GM23338 (cell line): ENCODE measurements at regions not wholly inside any gene's neighbourhood (a gene's known extent, or its start where the extent isn't known, plus 50 kb on each side); places are given as distances from the start of the nearest gene placed in this dataset.
A peak's percentile ranks its signal among the peaks of the same experiment; 100 is the strongest.

ENCODE experiments used
- ATAC-seq: fragments of 200-7000 bp; cut with Tn5 transposase; 3 replicates; pipeline ENCODE4 v1.9.1; 2020
- DNase-seq: peaks from one replicate; pipeline ENCODE4 v3.0.0-alpha.2; 2015; ENCODE audit warnings: low spot score
- H2AFZ ChIP-seq: fragments of 200-600 bp; sonication (generic); 2 replicates; pipeline ENCODE4 v1.8.0; 2016; ENCODE audit warnings: antibody characterized with exemption, mild to moderate bottlenecking, moderate library complexity
- H3F3A ChIP-seq: fragments of 200-600 bp; sonication (generic); replicated peaks from 2 replicates; pipeline ENCODE4 v1.8.0; 2017; ENCODE audit warnings: antibody characterized with exemption, mixed run types, low read depth
- H3K27ac ChIP-seq: fragments of 200-600 bp; sonication (generic); 2 replicates; pipeline ENCODE4 v1.6.1; 2016; ENCODE audit warnings: low read depth
- H3K27me3 ChIP-seq: fragments of 200-600 bp; sonication (generic); 2 replicates; pipeline ENCODE4 v1.8.0; 2016; ENCODE audit warnings: mild to moderate bottlenecking, mixed run types, moderate library complexity; ENCODE audit not compliant: insufficient read depth
- H3K36me3 ChIP-seq: fragments of 200-600 bp; sonication (generic); 2 replicates; pipeline ENCODE4 v1.8.0; 2016; ENCODE audit warnings: mild to moderate bottlenecking; ENCODE audit not compliant: insufficient read depth
- H3K4me1 ChIP-seq: fragments of 200-600 bp; sonication (generic); 2 replicates; pipeline ENCODE4 v1.8.0; 2016; ENCODE audit warnings: mild to moderate bottlenecking, moderate library complexity; ENCODE audit not compliant: insufficient read depth
- H3K4me2 ChIP-seq: fragments of 200-600 bp; sonication (generic); 2 replicates; pipeline ENCODE4 v1.7.1; 2017; ENCODE audit warnings: mixed run types
- H3K4me3 ChIP-seq: fragments of 200-600 bp; sonication (generic); 2 replicates; pipeline ENCODE4 v1.6.1; 2016; ENCODE audit warnings: mixed run types
- H3K79me2 ChIP-seq: fragments of 200-600 bp; sonication (generic); replicated peaks from 2 replicates; pipeline ENCODE4 v1.8.0; 2017; ENCODE audit warnings: mild to moderate bottlenecking; ENCODE audit not compliant: insufficient read depth
- H3K9me2 ChIP-seq: fragments of 200-600 bp; sonication (generic); 2 replicates; pipeline ENCODE4 v1.8.0; 2017; ENCODE audit not compliant: insufficient read depth
- H4K20me1 ChIP-seq: fragments of 200-600 bp; sonication (generic); replicated peaks from 2 replicates; pipeline ENCODE4 v1.8.0; 2017; ENCODE audit warnings: mild to moderate bottlenecking; ENCODE audit not compliant: insufficient read depth
- H3K27ac Mint-ChIP-seq: 2 replicates; pipeline ENCODE4 v1.8.0; 2020; ENCODE audit warnings: inconsistent platforms, mild to moderate bottlenecking, moderate library complexity, mixed read lengths
- H3K27me3 Mint-ChIP-seq: 3 replicates; pipeline ENCODE4 v1.8.0; 2022; ENCODE audit warnings: low read depth, mild to moderate bottlenecking, moderate library complexity, mixed read lengths, inconsistent platforms; ENCODE audit not compliant: insufficient read depth, poor library complexity
- H3K36me3 Mint-ChIP-seq: 3 replicates; pipeline ENCODE4 v1.8.0; 2021; ENCODE audit warnings: low read depth, mild to moderate bottlenecking, inconsistent platforms, moderate library complexity, mixed read lengths
- H3K4me1 Mint-ChIP-seq: 3 replicates; pipeline ENCODE4 v1.8.0; 2020; ENCODE audit warnings: mild to moderate bottlenecking, inconsistent platforms, mixed read lengths
- H3K4me3 Mint-ChIP-seq: 3 replicates; pipeline ENCODE4 v1.8.0; 2021; ENCODE audit warnings: moderate library complexity, mild to moderate bottlenecking, inconsistent platforms, mixed read lengths
- H3K9me3 Mint-ChIP-seq: 3 replicates; pipeline ENCODE4 v1.8.0; 2020; ENCODE audit warnings: moderate library complexity, mild to moderate bottlenecking, inconsistent platforms, mixed read lengths
- STAT1 ChIP-seq: IDR thresholded peaks from one replicate; pipeline ENCODE4 v1.6.1; 2016; ENCODE audit warnings: antibody characterized with exemption; ENCODE audit not compliant: unreplicated experiment
- TF ChIP-seq, protein P1 (sequence below): fragments of 250-450 bp; sonication (Bioruptor Pico); IDR thresholded peaks from 2 replicates; pipeline ENCODE4 v1.5.0; 2020; ENCODE audit warnings: mild to moderate bottlenecking, moderate library complexity
- TF ChIP-seq, protein P2 (sequence below), 2 experiments: fragments of 200-600 bp in 1 of 2; sonication (generic) in 1 of 2; conservative IDR thresholded peaks; 2 replicates each; pipeline versions ENCODE4 v1.5.1 to v1.6.1; 2016 to 2017; ENCODE audit warnings: antibody characterized with exemption in 2 of 2, low read depth in 2 of 2, mild to moderate bottlenecking in 2 of 2, moderate library complexity in 1 of 2

DNA sequence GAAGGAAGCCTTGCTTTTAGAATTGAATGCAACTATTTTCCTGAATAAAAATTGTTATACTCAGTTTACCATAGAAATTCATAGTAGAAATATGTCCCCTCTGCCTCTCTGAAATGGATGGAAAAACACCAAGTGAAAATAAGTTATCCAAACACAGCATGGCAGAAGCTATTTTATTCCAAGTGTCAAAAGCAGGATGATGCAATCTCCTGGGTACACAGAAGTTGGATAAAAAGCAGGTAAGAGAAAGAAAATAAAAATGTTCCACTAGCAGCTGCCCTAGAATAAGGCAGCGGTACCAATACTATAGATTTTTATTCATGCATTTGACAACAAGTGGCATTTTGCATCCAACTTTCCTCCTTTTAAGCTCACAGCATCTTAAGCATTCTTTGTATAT, 89.0 kb upstream of the TENT5D start (continued):
- TF ChIP-seq, protein P1, sequence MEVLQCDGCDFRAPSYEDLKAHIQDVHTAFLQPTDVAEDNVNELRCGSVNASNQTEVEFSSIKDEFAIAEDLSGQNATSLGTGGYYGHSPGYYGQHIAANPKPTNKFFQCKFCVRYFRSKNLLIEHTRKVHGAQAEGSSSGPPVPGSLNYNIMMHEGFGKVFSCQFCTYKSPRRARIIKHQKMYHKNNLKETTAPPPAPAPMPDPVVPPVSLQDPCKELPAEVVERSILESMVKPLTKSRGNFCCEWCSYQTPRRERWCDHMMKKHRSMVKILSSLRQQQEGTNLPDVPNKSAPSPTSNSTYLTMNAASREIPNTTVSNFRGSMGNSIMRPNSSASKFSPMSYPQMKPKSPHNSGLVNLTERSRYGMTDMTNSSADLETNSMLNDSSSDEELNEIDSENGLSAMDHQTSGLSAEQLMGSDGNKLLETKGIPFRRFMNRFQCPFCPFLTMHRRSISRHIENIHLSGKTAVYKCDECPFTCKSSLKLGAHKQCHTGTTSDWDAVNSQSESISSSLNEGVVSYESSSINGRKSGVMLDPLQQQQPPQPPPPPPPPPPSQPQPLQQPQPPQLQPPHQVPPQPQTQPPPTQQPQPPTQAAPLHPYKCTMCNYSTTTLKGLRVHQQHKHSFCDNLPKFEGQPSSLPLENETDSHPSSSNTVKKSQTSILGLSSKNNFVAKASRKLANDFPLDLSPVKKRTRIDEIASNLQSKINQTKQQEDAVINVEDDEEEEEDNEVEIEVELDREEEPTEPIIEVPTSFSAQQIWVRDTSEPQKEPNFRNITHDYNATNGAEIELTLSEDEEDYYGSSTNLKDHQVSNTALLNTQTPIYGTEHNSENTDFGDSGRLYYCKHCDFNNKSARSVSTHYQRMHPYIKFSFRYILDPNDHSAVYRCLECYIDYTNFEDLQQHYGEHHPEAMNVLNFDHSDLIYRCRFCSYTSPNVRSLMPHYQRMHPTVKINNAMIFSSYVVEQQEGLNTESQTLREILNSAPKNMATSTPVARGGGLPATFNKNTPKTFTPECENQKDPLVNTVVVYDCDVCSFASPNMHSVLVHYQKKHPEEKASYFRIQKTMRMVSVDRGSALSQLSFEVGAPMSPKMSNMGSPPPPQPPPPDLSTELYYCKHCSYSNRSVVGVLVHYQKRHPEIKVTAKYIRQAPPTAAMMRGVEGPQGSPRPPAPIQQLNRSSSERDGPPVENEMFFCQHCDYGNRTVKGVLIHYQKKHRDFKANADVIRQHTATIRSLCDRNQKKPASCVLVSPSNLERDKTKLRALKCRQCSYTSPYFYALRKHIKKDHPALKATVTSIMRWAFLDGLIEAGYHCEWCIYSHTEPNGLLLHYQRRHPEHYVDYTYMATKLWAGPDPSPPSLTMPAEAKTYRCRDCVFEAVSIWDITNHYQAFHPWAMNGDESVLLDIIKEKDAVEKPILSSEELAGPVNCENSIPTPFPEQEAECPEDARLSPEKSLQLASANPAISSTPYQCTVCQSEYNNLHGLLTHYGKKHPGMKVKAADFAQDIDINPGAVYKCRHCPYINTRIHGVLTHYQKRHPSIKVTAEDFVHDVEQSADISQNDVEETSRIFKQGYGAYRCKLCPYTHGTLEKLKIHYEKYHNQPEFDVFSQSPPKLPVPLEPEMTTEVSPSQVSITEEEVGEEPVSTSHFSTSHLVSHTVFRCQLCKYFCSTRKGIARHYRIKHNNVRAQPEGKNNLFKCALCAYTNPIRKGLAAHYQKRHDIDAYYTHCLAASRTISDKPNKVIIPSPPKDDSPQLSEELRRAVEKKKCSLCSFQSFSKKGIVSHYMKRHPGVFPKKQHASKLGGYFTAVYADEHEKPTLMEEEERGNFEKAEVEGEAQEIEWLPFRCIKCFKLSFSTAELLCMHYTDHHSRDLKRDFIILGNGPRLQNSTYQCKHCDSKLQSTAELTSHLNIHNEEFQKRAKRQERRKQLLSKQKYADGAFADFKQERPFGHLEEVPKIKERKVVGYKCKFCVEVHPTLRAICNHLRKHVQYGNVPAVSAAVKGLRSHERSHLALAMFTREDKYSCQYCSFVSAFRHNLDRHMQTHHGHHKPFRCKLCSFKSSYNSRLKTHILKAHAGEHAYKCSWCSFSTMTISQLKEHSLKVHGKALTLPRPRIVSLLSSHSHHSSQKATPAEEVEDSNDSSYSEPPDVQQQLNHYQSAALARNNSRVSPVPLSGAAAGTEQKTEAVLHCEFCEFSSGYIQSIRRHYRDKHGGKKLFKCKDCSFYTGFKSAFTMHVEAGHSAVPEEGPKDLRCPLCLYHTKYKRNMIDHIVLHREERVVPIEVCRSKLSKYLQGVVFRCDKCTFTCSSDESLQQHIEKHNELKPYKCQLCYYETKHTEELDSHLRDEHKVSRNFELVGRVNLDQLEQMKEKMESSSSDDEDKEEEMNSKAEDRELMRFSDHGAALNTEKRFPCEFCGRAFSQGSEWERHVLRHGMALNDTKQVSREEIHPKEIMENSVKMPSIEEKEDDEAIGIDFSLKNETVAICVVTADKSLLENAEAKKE: no peak
- TF ChIP-seq, protein P2, sequence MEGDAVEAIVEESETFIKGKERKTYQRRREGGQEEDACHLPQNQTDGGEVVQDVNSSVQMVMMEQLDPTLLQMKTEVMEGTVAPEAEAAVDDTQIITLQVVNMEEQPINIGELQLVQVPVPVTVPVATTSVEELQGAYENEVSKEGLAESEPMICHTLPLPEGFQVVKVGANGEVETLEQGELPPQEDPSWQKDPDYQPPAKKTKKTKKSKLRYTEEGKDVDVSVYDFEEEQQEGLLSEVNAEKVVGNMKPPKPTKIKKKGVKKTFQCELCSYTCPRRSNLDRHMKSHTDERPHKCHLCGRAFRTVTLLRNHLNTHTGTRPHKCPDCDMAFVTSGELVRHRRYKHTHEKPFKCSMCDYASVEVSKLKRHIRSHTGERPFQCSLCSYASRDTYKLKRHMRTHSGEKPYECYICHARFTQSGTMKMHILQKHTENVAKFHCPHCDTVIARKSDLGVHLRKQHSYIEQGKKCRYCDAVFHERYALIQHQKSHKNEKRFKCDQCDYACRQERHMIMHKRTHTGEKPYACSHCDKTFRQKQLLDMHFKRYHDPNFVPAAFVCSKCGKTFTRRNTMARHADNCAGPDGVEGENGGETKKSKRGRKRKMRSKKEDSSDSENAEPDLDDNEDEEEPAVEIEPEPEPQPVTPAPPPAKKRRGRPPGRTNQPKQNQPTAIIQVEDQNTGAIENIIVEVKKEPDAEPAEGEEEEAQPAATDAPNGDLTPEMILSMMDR (conservative IDR thresholded peaks at IDR 0.05; ENCODE audit: low read depth in 2 of 2): no peak
- no peak for TF ChIP-seq STAT1

DNA sequence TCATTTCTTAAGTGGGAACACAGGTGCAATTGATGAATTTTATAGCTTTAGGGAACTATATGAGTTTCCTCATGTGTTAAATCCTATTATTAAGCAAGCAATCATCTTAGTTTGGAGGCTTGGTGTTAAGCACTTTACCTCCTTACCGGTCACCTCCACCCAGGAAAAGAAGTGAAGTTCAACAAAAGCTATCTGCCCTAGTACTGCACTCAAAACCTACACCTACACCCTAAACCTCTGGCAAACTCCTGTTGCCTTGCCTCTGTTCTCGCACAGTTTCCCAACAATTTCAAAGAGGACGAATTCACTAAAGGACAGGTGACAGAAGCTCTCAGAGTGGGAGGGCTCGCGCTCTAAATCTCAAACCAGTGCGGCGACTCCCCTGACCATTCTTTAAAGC, 85.7 kb upstream of the TENT5D start:
- Histone ChIP-seq H2AFZ (peak overlapping the region; percentile 83), H4K20me1 (no peaks in the 10 kb centered on the region), H3K4me3 (peak overlapping the region; percentile 61), H3K4me2 (peak overlapping the region; percentile 76), H3K27ac (no peak overlapping the region), H3K27me3 (no peaks in the 10 kb centered on the region), H3K36me3 (no peaks in the 10 kb centered on the region), H3K4me1 (no peaks in the 10 kb centered on the region), H3K9me2 (no peaks in the 10 kb centered on the region), H3F3A (no peaks in the 10 kb centered on the region), H3K79me2 (no peaks in the 10 kb centered on the region)
- ATAC-seq: peak; percentile 49
- Mint-ChIP-seq H3K4me3 (peak overlapping the region; percentile 87), H3K36me3 (no peaks in the 10 kb centered on the region), H3K27ac (peak overlapping the region; percentile 72), H3K9me3 (no peaks in the 10 kb centered on the region), H3K4me1 (peaks cover 8% of the 10 kb centered on the region; the same call in 2 of the 3 replicates), H3K27me3 (peaks cover 2% of the 10 kb centered on the region)
- no peak for TF ChIP-seq STAT1
- no peak for DNase-seq
